ENCODE measurements at regions not wholly inside any gene's neighbourhood (a gene's known extent, or its start where the extent isn't known, plus 50 kb on each side); places are given as distances from the start of the nearest gene placed in this dataset.

- peaks cover 7% of the 10 kb centered on the region for H3K27me3 Mint-ChIP-seq (ENCODE audit: insufficient read depth, low read depth)
- DNase-seq (ENCODE audit: low spot score): peak; percentile 22
- H3K9me3 ChIP-seq (ENCODE audit: low read depth): no peaks in the 10 kb centered on the region
- H3K27me3 ChIP-seq: no peaks in the 10 kb centered on the region
- H3K27ac ChIP-seq: no peak overlapping the region
- H3K4me2 ChIP-seq: no peak overlapping the region
- no peaks in the 10 kb centered on the region for H3F3A ChIP-seq (ENCODE audit: low read depth)
- H4K20me1 ChIP-seq (ENCODE audit: low read depth): no peaks in the 10 kb centered on the region
- no peaks in the 10 kb centered on the region for H3K36me3 ChIP-seq
- H3K4me3 ChIP-seq: no peak overlapping the region
- H3K9me3 Mint-ChIP-seq: peaks cover 2% of the 10 kb centered on the region
- no peak overlapping the region for H2AFZ ChIP-seq (replicated peaks)
- no peak overlapping the region for H3K27ac Mint-ChIP-seq
- H3K4me1 Mint-ChIP-seq: peaks cover 19% of the 10 kb centered on the region
- H3K9ac ChIP-seq: no peak overlapping the region
- no peaks in the 10 kb centered on the region for H3K79me2 ChIP-seq (ENCODE audit: low read depth)
- peaks cover 6% of the 10 kb centered on the region for H3K4me1 ChIP-seq
- TF ChIP-seq CTCF (IDR thresholded peaks at IDR 0.05) (no peak), EZH2 (IDR thresholded peaks at IDR 0.05) (no peak), EZH2phosphoT487 (IDR thresholded peaks at IDR 0.05) (no peak)
- no peak overlapping the region for H3K4me3 Mint-ChIP-seq
- H3K36me3 Mint-ChIP-seq: no peaks in the 10 kb centered on the region
These were observed 358.2 kb upstream of the MYT1L start for GRCh38 chr2:2689306-2689705.

GRCh38 chr2:2688254-2688653 is 357.2 kb upstream of the MYT1L start:
- TF ChIP-seq EZH2 (IDR thresholded peaks at IDR 0.05) (no peak), EZH2phosphoT487 (IDR thresholded peaks at IDR 0.05) (no peak)
- Histone ChIP-seq H3K27ac (no peak overlapping the region), H3K9ac (no peak overlapping the region), H3K36me3 (no peaks in the 10 kb centered on the region), H4K20me1 (ENCODE audit: low read depth) (no peaks in the 10 kb centered on the region), H3K4me3 (no peak overlapping the region), H3K27me3 (no peaks in the 10 kb centered on the region), H2AFZ (replicated peaks) (no peak overlapping the region), H3K79me2 (ENCODE audit: low read depth) (no peaks in the 10 kb centered on the region), H3K4me1 (peaks cover 3% of the 10 kb centered on the region), H3F3A (ENCODE audit: low read depth) (no peaks in the 10 kb centered on the region), H3K9me3 (ENCODE audit: low read depth) (no peaks in the 10 kb centered on the region), H3K4me2 (no peak overlapping the region)
- H3K36me3 Mint-ChIP-seq: no peaks in the 10 kb centered on the region
- H3K9me3 Mint-ChIP-seq: peaks cover 2% of the 10 kb centered on the region
- peaks cover 5% of the 10 kb centered on the region for H3K27me3 Mint-ChIP-seq (ENCODE audit: insufficient read depth, low read depth)
- H3K27ac Mint-ChIP-seq: no peak overlapping the region
- H3K4me1 Mint-ChIP-seq: peaks cover 14% of the 10 kb centered on the region
- DNase-seq (ENCODE audit: low spot score): no peak
- H3K4me3 Mint-ChIP-seq: no peak overlapping the region

GRCh38 chr2:2687745-2688144 is 356.7 kb upstream of the MYT1L start:
- Histone ChIP-seq H3K4me1 (peaks cover 3% of the 10 kb centered on the region), H3K27ac (no peak overlapping the region), H3K4me2 (no peak overlapping the region), H3F3A (ENCODE audit: low read depth) (no peaks in the 10 kb centered on the region), H3K9me3 (ENCODE audit: low read depth) (no peaks in the 10 kb centered on the region), H3K36me3 (no peaks in the 10 kb centered on the region), H3K9ac (no peak overlapping the region), H3K4me3 (no peak overlapping the region), H3K79me2 (ENCODE audit: low read depth) (no peaks in the 10 kb centered on the region), H2AFZ (replicated peaks) (no peak overlapping the region), H3K27me3 (no peaks in the 10 kb centered on the region), H4K20me1 (ENCODE audit: low read depth) (no peaks in the 10 kb centered on the region)
- TF ChIP-seq EZH2 (IDR thresholded peaks at IDR 0.05) (no peak), CTCF (IDR thresholded peaks at IDR 0.05) (no peak), EZH2phosphoT487 (IDR thresholded peaks at IDR 0.05) (no peak)
- Mint-ChIP-seq H3K36me3 (no peaks in the 10 kb centered on the region), H3K4me3 (no peak overlapping the region), H3K27ac (no peak overlapping the region), H3K27me3 (ENCODE audit: insufficient read depth, low read depth) (peaks cover 5% of the 10 kb centered on the region), H3K4me1 (peaks cover 13% of the 10 kb centered on the region), H3K9me3 (peaks cover 2% of the 10 kb centered on the region)
- DNase-seq (ENCODE audit: low spot score): no peak

- Mint-ChIP-seq H3K4me1 (peaks cover 16% of the 10 kb centered on the region), H3K27ac (no peak overlapping the region), H3K4me3 (no peak overlapping the region), H3K27me3 (ENCODE audit: insufficient read depth, low read depth) (peaks cover 2% of the 10 kb centered on the region), H3K36me3 (no peaks in the 10 kb centered on the region), H3K9me3 (peaks cover 2% of the 10 kb centered on the region)
- Histone ChIP-seq H3K4me3 (no peak overlapping the region), H2AFZ (replicated peaks) (no peak overlapping the region), H4K20me1 (ENCODE audit: low read depth) (no peaks in the 10 kb centered on the region), H3K36me3 (no peaks in the 10 kb centered on the region), H3K27ac (no peak overlapping the region), H3K9me3 (ENCODE audit: low read depth) (no peaks in the 10 kb centered on the region), H3K79me2 (ENCODE audit: low read depth) (no peaks in the 10 kb centered on the region), H3K4me2 (no peak overlapping the region), H3K27me3 (no peaks in the 10 kb centered on the region), H3K4me1 (peaks cover 3% of the 10 kb centered on the region), H3K9ac (no peak overlapping the region), H3F3A (ENCODE audit: low read depth) (no peaks in the 10 kb centered on the region)
- no peak for DNase-seq (ENCODE audit: low spot score)
- TF ChIP-seq EZH2 (IDR thresholded peaks at IDR 0.05) (no peak), EZH2phosphoT487 (IDR thresholded peaks at IDR 0.05) (no peak), CTCF (IDR thresholded peaks at IDR 0.05) (no peak)
These were observed 355.1 kb upstream of the MYT1L start for GRCh38 chr2:2686222-2686621.
